K562 (cell line): ENCODE measurements at regions not wholly inside any gene's neighbourhood (a gene's known extent, or its start where the extent isn't known, plus 50 kb on each side); places are given as distances from the start of the nearest gene placed in this dataset.
"Not testable (repeated sequence)": the region's sequence is repeated elsewhere in the genome, so short reads cannot be mapped to it uniquely, and the experiment has no call there.

Experiments used
- ARID3A ChIP-seq: IDR thresholded peaks from 2 replicates; pipeline ENCODE4 v1.6.1; 2012; ENCODE audit warnings: low read depth, low read length, improper control_type of control experiment, borderline replicate concordance
- CAMTA2 ChIP-seq: fragments of 250-450 bp; sonication (Bioruptor Pico); conservative IDR thresholded peaks from 2 replicates; pipeline ENCODE4 v1.5.1; 2022
- CTCF ChIP-seq, 3 experiments: IDR thresholded peaks in 2 of 3; conservative IDR thresholded peaks in 1 of 3; 2 replicates each; pipeline ENCODE4 v1.5.1; 2011 to 2012; ENCODE audit warnings: low read length in 3 of 3, mild to moderate bottlenecking in 3 of 3, control low read depth in 2 of 3, improper control_type of control experiment in 1 of 3, inconsistent platforms in 1 of 3, low read depth in 1 of 3, mixed read lengths in 1 of 3, moderate library complexity in 1 of 3; ENCODE audit not compliant: insufficient read depth in 2 of 3
- DNMT1 ChIP-seq: fragments of 450-650 bp; IDR thresholded peaks from 2 replicates; pipeline ENCODE4 v1.6.1; 2016; ENCODE audit warnings: antibody characterized with exemption, mild to moderate bottlenecking
- FOXK1 ChIP-seq: sonication (generic); formaldehyde crosslinking; IDR thresholded peaks from 2 replicates; pipeline ENCODE4 v1.8.0; 2022; ENCODE audit warnings: missing genetic modification reagents, mild to moderate bottlenecking, borderline replicate concordance
- GMEB1 ChIP-seq: fragments of 250-450 bp; sonication (Bioruptor Pico); IDR thresholded peaks from 2 replicates; pipeline ENCODE4 v1.4.0; 2020; ENCODE audit warnings: mild to moderate bottlenecking
- IRF9 ChIP-seq: fragments of 450-650 bp; IDR thresholded peaks from 2 replicates; pipeline ENCODE4 v1.6.1; 2016; ENCODE audit warnings: missing biosample characterization, missing genetic modification characterization
- MAFF ChIP-seq: IDR thresholded peaks from 2 replicates; pipeline ENCODE4 v1.6.1; 2012; ENCODE audit warnings: low read length, improper control_type of control experiment
- PCBP2 ChIP-seq: fragments of 200-400 bp; formaldehyde crosslinking; IDR thresholded peaks from 2 replicates; pipeline ENCODE4 v1.6.1; 2018; ENCODE audit warnings: low read length, low read depth, mild to moderate bottlenecking, moderate library complexity; ENCODE audit not compliant: poor library complexity, severe bottlenecking
- RBBP5 ChIP-seq: fragments of 200-600 bp; sonication (generic); IDR thresholded peaks from 2 replicates; pipeline ENCODE4 v1.6.1; 2012; ENCODE audit warnings: borderline replicate concordance, mild to moderate bottlenecking, low read length, control low read depth, inconsistent platforms; ENCODE audit not compliant: insufficient read depth, poor library complexity, severe bottlenecking
- SMC3 ChIP-seq: conservative IDR thresholded peaks from 2 replicates; pipeline ENCODE4 v1.6.1; 2011; ENCODE audit warnings: low read depth, low read length, improper control_type of control experiment; ENCODE audit not compliant: insufficient read depth
- ZBTB33 ChIP-seq: sonication (generic); formaldehyde crosslinking; IDR thresholded peaks from 2 replicates; pipeline ENCODE4 v1.8.1; 2023; ENCODE audit warnings: mild to moderate bottlenecking, missing genetic modification reagents
- ZBTB49 ChIP-seq: sonication (generic); formaldehyde crosslinking; IDR thresholded peaks from 2 replicates; pipeline ENCODE4 v1.8.0; 2022; ENCODE audit warnings: missing genetic modification reagents, mild to moderate bottlenecking, borderline replicate concordance
- ZNF398 ChIP-seq: fragments of 250-450 bp; sonication (Bioruptor Pico); IDR thresholded peaks from 2 replicates; pipeline ENCODE4 v1.8.0; 2021; ENCODE audit warnings: moderate library complexity, mild to moderate bottlenecking, inconsistent platforms

- not testable (repeated sequence) for TF ChIP-seq IRF9; RBBP5; ZNF398 (CRISPR knock-in tag); CTCF (IDR thresholded peaks at IDR 0.05 in 2 of 3, conservative IDR thresholded peaks at IDR 0.05 in 1 of 3; ENCODE audit: insufficient read depth in 2 of 3, low read depth in 1 of 3, low read length in 3 of 3); DNMT1; CAMTA2 (CRISPR knock-in tag); GMEB1 (CRISPR knock-in tag); MAFF; ARID3A; FOXK1 (CRISPR knock-in tag); PCBP2; ZBTB33 (CRISPR knock-in tag); ZBTB49 (CRISPR knock-in tag); SMC3
Measured at GRCh38 chr20:51927970-51928369, 125.6 kb upstream of the SALL4 start.
